ENCODE measurements at regions not wholly inside any gene's neighbourhood (a gene's known extent, or its start where the extent isn't known, plus 50 kb on each side); places are given as distances from the start of the nearest gene placed in this dataset.
A peak's percentile ranks its signal among the peaks of the same experiment; 100 is the strongest.

GRCh38 chr1:218752126-218752525, 407.0 kb downstream of the TGFB2 start:
- Histone ChIP-seq H3K9me3 (peaks cover 4% of the 10 kb centered on the region; the same call in 2 of the 3 replicates), H3K4me1 (0 out of 3 replicates have a peak, but pooled peaks cover 4% of the 10 kb centered on the region), H3K4me2 (no peak overlapping the region), H3K27ac (peak overlapping the region in 1 of 2 experiments; percentile 47; a peak in 1 of 6 replicates), H3K4me3 (no peak overlapping the region)
- ChIA-PET POLR2A (no interaction called here), CTCF (interaction anchor here (0.6 to 1.3 kb wide), 3 partner anchors 15 to 185 kb away, joined by 3 to 4 read pairs (median 3); no protein-coding TSS in a partner anchor)
- TF ChIP-seq RARB (CRISPR knock-in tag; IDR thresholded peaks at IDR 0.05) (no peak), MAZ (IDR thresholded peaks at IDR 0.05; ENCODE audit: borderline replicate concordance, low read depth, low read length) (no peak), ATOH8 (CRISPR knock-in tag; IDR thresholded peaks at IDR 0.05; ENCODE audit: low read depth) (no peak), NR3C1 (IDR thresholded peaks at IDR 0.05) (no peak), ZFP36 (IDR thresholded peaks at IDR 0.05; ENCODE audit: borderline replicate concordance, partially characterized antibody) (no peak), ZSCAN20 (CRISPR knock-in tag; IDR thresholded peaks at IDR 0.05) (no peak), JUN (IDR thresholded peaks at IDR 0.05) (no peak), TP53 (CRISPR knock-in tag; IDR thresholded peaks at IDR 0.05) (no peak), FOSL2 (IDR thresholded peaks at IDR 0.05) (no peak), FOSL2 (CRISPR knock-in tag; IDR thresholded peaks at IDR 0.05) (no peak), NFE2L2 (conservative IDR thresholded peaks at IDR 0.05; ENCODE audit: low read length) (no peak), CBX8 (IDR thresholded peaks at IDR 0.05) (no peak), JUNB (IDR thresholded peaks at IDR 0.05) (no peak), USF2 (IDR thresholded peaks at IDR 0.05) (no peak), HOXB5 (CRISPR knock-in tag; IDR thresholded peaks at IDR 0.05) (no peak)
- ATAC-seq (no peak), DNase-seq (ENCODE audit: low read depth in 1 of 2, low spot score in 1 of 2) (no peak), FAIRE-seq (no peak)
- WGBS (ENCODE audit: missing lambda C conversion rate) = 87% methylated on average over 3 of the region's 3 CpGs

GRCh38 chr1:218754477-218754876, 409.3 kb downstream of the TGFB2 start:
- DNase-seq (ENCODE audit: low read depth in 1 of 2, low spot score in 1 of 2) (no peak), ATAC-seq (no peak), FAIRE-seq (no peak)
- TF ChIP-seq RFX5 (IDR thresholded peaks at IDR 0.05) = no peak
- no peak for TF ChIP-seq HOXB13 (CRISPR knock-in tag; IDR thresholded peaks at IDR 0.05; ENCODE audit: low read depth)
- TF ChIP-seq HOXA7 (CRISPR knock-in tag; IDR thresholded peaks at IDR 0.05) = no peak
- no peak for TF ChIP-seq HES2 (IDR thresholded peaks at IDR 0.05)
- TF ChIP-seq ZSCAN20 (CRISPR knock-in tag; IDR thresholded peaks at IDR 0.05) = no peak
- TF ChIP-seq RCOR1 (IDR thresholded peaks at IDR 0.05; ENCODE audit: low read depth, low read length) = no peak
- TF ChIP-seq USF2 (IDR thresholded peaks at IDR 0.05) = no peak
- no peak for TF ChIP-seq PHF8 (IDR thresholded peaks at IDR 0.05; ENCODE audit: borderline replicate concordance, low read depth)
- no peak for TF ChIP-seq RAD21 (conservative IDR thresholded peaks at IDR 0.05 in 1 of 2, IDR thresholded peaks at IDR 0.05 in 1 of 2)
- TF ChIP-seq FOXS1 (CRISPR knock-in tag; IDR thresholded peaks at IDR 0.05) = no peak
- no peak for TF ChIP-seq NPAS2 (CRISPR knock-in tag; IDR thresholded peaks at IDR 0.05; ENCODE audit: borderline replicate concordance)
- no peak for TF ChIP-seq PBX3 (IDR thresholded peaks at IDR 0.05)
- no peak for TF ChIP-seq HDAC2 (IDR thresholded peaks at IDR 0.05)
- no peak for TF ChIP-seq MYC (IDR thresholded peaks at IDR 0.05; ENCODE audit: borderline replicate concordance, low read length)
- TF ChIP-seq CHD2 (IDR thresholded peaks at IDR 0.05; ENCODE audit: low read length, partially characterized antibody) = no peak
- no peak for TF ChIP-seq SMC3 (IDR thresholded peaks at IDR 0.05)
- TF ChIP-seq CTCF (IDR thresholded peaks at IDR 0.05) = no peak
- TF ChIP-seq CEBPB (IDR thresholded peaks at IDR 0.05) = no peak
- H3K4me2 ChIP-seq = no peak overlapping the region
- H3K27ac ChIP-seq = no peak overlapping the region
- peaks cover 4% of the 10 kb centered on the region; the same call in 2 of the 3 replicates for H3K9me3 ChIP-seq
- ChIA-PET CTCF (interaction anchor here (1.4 kb wide), 1 partner anchor 23 kb away, joined by 3 read pairs; no protein-coding TSS in a partner anchor), POLR2A (no interaction called here)
- 0 out of 3 replicates have a peak, but pooled peaks cover 4% of the 10 kb centered on the region for H3K4me1 ChIP-seq
- H3K4me3 ChIP-seq = no peak overlapping the region
- WGBS (ENCODE audit: missing lambda C conversion rate) = 86% methylated on average over 9 of the region's 9 CpGs
